MM.1S (cell line): ENCODE measurements at regions not wholly inside any gene's neighbourhood (a gene's known extent, or its start where the extent isn't known, plus 50 kb on each side); places are given as distances from the start of the nearest gene placed in this dataset.

Source experiments
- DNase-seq: peaks from one replicate; pipeline ENCODE4 v3.0.0-alpha.2; 2015
- H2AFZ ChIP-seq: fragments of 300-600 bp; sonication (generic); 2 replicates; pipeline ENCODE4 v1.6.0; 2016; ENCODE audit warnings: antibody characterized with exemption, low read length
- H3F3A ChIP-seq: fragments of 300-600 bp; sonication (generic); 2 replicates; pipeline ENCODE4 v1.6.1; 2016; ENCODE audit warnings: mild to moderate bottlenecking, antibody characterized with exemption, low read length, moderate library complexity, mixed read lengths; ENCODE audit not compliant: insufficient read depth
- H3K27ac ChIP-seq: fragments of 300-600 bp; sonication (generic); 2 replicates; pipeline ENCODE4 v1.5.1; 2016; ENCODE audit warnings: mild to moderate bottlenecking, low read length
- H3K27me3 ChIP-seq: fragments of 300-600 bp; sonication (generic); replicated peaks from 2 replicates; pipeline ENCODE4 v1.6.0; 2016; ENCODE audit warnings: low read length; ENCODE audit not compliant: insufficient read depth
- H3K36me3 ChIP-seq: fragments of 300-600 bp; sonication (generic); replicated peaks from 2 replicates; pipeline ENCODE4 v1.6.1; 2016; ENCODE audit warnings: mild to moderate bottlenecking, low read length, mixed read lengths; ENCODE audit not compliant: insufficient read depth
- H3K4me1 ChIP-seq: fragments of 300-600 bp; sonication (generic); 2 replicates; pipeline ENCODE4 v1.6.1; 2016; ENCODE audit warnings: low read length, mixed read lengths
- H3K4me2 ChIP-seq: fragments of 300-600 bp; sonication (generic); 2 replicates; pipeline ENCODE4 v1.6.0; 2016; ENCODE audit warnings: low read depth, low read length
- H3K4me3 ChIP-seq: fragments of 300-600 bp; sonication (generic); 2 replicates; pipeline ENCODE4 v1.5.1; 2016; ENCODE audit warnings: low read length, mixed read lengths
- H3K79me2 ChIP-seq: fragments of 300-600 bp; sonication (generic); 2 replicates; pipeline ENCODE4 v1.6.1; 2016; ENCODE audit warnings: mixed run types, low read length, mixed read lengths
- H3K9ac ChIP-seq: fragments of 300-600 bp; sonication (generic); 2 replicates; pipeline ENCODE4 v1.6.1; 2016; ENCODE audit warnings: low read length, mixed read lengths
- H3K9me2 ChIP-seq: fragments of 300-600 bp; sonication (generic); replicated peaks from 2 replicates; pipeline ENCODE4 v1.6.1; 2016; ENCODE audit warnings: mild to moderate bottlenecking, low read length, mixed read lengths; ENCODE audit not compliant: insufficient read depth
- H3K9me3 ChIP-seq: fragments of 300-600 bp; sonication (generic); replicated peaks from 2 replicates; pipeline ENCODE4 v1.6.1; 2016; ENCODE audit warnings: mild to moderate bottlenecking, low read length, mixed read lengths; ENCODE audit not compliant: insufficient read depth
- H4K20me1 ChIP-seq: fragments of 300-600 bp; sonication (generic); 2 replicates; pipeline ENCODE4 v1.6.1; 2016; ENCODE audit warnings: mild to moderate bottlenecking, low read length, moderate library complexity, mixed read lengths; ENCODE audit not compliant: insufficient read depth
- CTCF ChIP-seq: fragments of 300-600 bp; sonication (generic); IDR thresholded peaks from 2 replicates; pipeline ENCODE4 v1.5.1; 2016; ENCODE audit warnings: antibody characterized with exemption, low read length, mixed read lengths
- EZH2 ChIP-seq: fragments of 300-600 bp; sonication (generic); optimal IDR thresholded peaks from 2 replicates; pipeline ENCODE3; 2017; ENCODE audit warnings: low read depth, mild to moderate bottlenecking, antibody characterized with exemption, low read length, mixed read lengths
- EZH2phosphoT487 ChIP-seq: fragments of 300-600 bp; sonication (generic); IDR thresholded peaks from 2 replicates; pipeline ENCODE4 v1.6.1; 2018; ENCODE audit warnings: antibody characterized with exemption, low read length

GRCh38 chr12:63304887-63305316 is 153.9 kb upstream of the AVPR1A start:
- no peak for DNase-seq
- no peaks in the 10 kb centered on the region for H3K36me3 ChIP-seq
- H3K4me3 ChIP-seq, result no peak overlapping the region
- H3F3A ChIP-seq, result no peaks in the 10 kb centered on the region
- H2AFZ ChIP-seq, result no peak overlapping the region
- no peaks in the 10 kb centered on the region for H4K20me1 ChIP-seq
- H3K9me2 ChIP-seq, result no peaks in the 10 kb centered on the region
- H3K27ac ChIP-seq, result no peak overlapping the region
- no peaks in the 10 kb centered on the region for H3K9me3 ChIP-seq
- no peaks in the 10 kb centered on the region for H3K27me3 ChIP-seq
- TF ChIP-seq EZH2phosphoT487 (no peak), CTCF (no peak), EZH2 (no peak)
- H3K4me2 ChIP-seq, result no peak overlapping the region
- H3K79me2 ChIP-seq, result no peaks in the 10 kb centered on the region
- H3K9ac ChIP-seq, result no peak overlapping the region
- H3K4me1 ChIP-seq, result no peaks in the 10 kb centered on the region

- Histone ChIP-seq H3K27ac (no peak overlapping the region), H3K9me3 (no peaks in the 10 kb centered on the region), H3K4me3 (no peak overlapping the region), H3K4me1 (no peaks in the 10 kb centered on the region), H3K9me2 (no peaks in the 10 kb centered on the region), H3K27me3 (no peaks in the 10 kb centered on the region), H3K36me3 (no peaks in the 10 kb centered on the region), H3K4me2 (no peak overlapping the region), H3F3A (no peaks in the 10 kb centered on the region), H3K79me2 (no peaks in the 10 kb centered on the region), H4K20me1 (no peaks in the 10 kb centered on the region), H3K9ac (no peak overlapping the region), H2AFZ (no peak overlapping the region)
- no peak for DNase-seq
- no peak for TF ChIP-seq CTCF
- no peak for TF ChIP-seq EZH2
- TF ChIP-seq EZH2phosphoT487, result no peak
Measured at GRCh38 chr12:63302941-63303536, 152.0 kb upstream of the AVPR1A start.

- Histone ChIP-seq H3K27me3 (no peaks in the 10 kb centered on the region), H3K27ac (no peak overlapping the region), H3K4me2 (no peak overlapping the region), H3K9ac (no peak overlapping the region), H3K79me2 (no peaks in the 10 kb centered on the region), H3K36me3 (no peaks in the 10 kb centered on the region), H2AFZ (no peak overlapping the region), H3K9me2 (no peaks in the 10 kb centered on the region), H3F3A (no peaks in the 10 kb centered on the region), H3K4me1 (no peaks in the 10 kb centered on the region), H3K4me3 (no peak overlapping the region), H4K20me1 (no peaks in the 10 kb centered on the region), H3K9me3 (no peaks in the 10 kb centered on the region)
- DNase-seq, result no peak
- TF ChIP-seq CTCF (no peak), EZH2 (no peak), EZH2phosphoT487 (no peak)
Measured at GRCh38 chr12:63302269-63302940, 151.4 kb upstream of the AVPR1A start.
